Fibroblast of upper back skin (primary cell): ENCODE measurements at regions not wholly inside any gene's neighbourhood (a gene's known extent, or its start where the extent isn't known, plus 50 kb on each side); places are given as distances from the start of the nearest gene placed in this dataset.
"Not testable (repeated sequence)": the region's sequence is repeated elsewhere in the genome, so short reads cannot be mapped to it uniquely, and the experiment has no call there.

ENCODE experiments used
- DNase-seq: peaks from one replicate; pipeline ENCODE4 v3.0.0-alpha.2; 2013

DNA sequence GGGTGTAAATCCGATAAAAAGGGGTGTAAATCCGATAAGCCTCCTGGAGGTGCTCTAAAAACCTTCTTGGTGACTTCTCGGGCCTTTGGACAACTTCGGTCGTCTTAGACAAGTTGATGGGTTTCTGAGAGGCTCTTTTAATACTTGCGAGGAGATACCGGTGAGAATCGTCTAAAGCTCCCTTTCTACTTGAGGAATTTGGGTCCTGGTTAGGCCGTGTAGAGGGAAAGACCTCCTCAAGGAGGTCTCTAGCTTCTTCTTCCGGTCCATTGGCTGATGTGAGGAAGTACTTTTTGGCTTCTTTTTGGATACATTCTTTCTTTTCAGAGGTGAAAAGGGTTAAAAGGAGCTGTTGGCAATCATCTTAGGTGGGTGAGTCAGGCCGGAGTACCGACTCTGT, 128.5 kb downstream of the ART5 start:
- DNase-seq, result not testable (repeated sequence)

DNA sequence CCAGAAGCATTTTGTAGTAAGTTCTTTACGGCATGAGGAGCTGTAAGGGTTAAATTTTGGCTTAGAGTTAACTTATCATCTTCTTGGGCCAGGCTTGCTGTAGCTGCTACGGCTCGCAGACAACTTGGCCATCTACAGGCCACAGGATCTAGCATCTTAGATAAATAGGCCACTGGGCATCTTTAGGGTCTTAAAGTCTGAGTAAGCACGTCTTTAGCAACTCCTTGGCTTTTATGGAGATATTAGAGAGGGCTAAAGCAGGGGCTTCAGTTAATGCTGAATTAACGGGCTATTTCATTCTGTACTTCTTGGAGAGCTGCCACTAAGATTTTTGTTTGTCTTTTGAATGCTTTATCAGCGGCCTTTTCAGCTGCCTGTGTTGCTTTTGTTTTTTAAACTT, 129.0 kb downstream of the ART5 start:
- DNase-seq, result not testable (repeated sequence)

DNA sequence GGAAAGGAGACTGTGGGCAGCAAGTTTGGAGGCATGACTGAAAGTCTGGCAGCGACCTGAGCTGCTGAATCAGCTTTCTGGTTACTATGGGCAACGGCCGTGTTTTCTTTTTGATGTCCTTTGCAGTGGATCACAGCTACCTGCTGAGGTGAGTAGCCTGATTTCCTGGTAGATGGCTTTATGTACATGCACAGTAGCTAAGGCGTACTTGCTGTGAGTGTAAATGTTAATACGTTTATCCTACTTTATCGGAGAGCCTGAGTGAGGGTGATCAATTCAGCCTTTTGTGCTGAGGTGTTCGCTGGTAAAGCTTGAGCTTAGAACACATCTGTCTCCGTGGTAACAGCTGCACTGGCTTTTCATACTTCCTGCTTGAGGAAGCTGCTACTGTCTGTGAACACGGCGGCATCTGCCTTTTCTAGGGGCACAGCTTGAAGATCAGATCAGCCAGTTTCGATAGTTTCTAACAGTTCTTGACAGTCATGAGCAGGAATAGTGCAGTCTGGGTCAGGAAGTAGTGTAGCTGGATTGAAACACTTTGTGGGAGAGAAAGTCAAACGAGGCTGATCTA, 129.6 kb downstream of the ART5 start:
- not testable (repeated sequence) for DNase-seq

DNA sequence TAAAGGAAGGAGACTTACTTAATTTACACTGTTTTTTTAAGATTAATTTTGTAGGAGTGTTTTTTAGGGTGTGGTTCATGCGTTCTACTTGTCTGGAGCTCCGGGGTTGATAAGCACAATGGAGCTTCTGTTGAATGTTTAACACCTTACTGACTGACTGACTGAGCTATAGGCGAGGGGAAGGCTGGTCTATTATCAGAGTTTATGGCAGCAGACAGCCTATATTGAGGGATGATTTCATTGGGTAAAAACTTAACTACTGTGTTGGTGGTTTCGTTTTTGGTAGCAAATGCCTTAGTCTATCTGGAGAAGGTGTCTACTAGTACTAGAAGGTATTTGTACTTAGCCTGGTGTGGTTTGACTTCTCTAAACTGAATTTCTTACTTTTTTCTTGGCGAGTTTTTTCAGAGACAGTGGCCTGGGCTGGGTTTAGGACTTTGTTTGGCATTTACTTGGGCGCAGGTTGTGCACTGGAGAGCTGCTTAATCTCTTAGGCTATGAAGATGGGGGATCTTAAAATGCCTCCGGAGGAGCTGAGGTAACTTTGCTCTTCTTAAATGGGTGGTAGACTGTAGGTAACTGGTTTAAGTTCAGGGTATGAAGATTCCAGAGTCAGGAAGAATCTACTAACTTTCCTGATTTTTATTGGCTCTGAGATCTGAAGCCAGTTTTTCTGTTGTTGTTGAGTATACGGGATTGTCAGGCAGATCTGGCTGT, 130.2 kb downstream of the ART5 start:
- not testable (repeated sequence) for DNase-seq

DNA sequence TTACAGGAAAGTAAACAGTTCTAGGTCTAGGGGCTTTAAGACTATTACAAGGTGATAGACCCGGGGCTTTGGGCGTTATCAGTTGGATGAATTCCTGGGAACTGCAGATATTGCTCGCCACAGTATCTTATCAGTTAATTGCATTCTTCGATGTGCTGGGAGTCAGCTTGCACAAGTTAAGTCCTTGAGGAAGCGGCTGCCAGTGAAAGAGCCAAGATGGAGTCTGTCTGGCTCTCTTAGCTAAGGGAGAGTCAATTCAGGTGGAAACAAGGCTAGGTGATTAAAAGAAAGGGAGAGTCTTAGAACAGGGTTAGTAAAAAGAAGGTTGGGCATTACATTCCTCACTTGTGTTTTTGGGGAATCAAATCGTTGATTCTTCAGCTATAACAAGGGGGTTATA, 130.6 kb upstream of the ZNF195 start:
- DNase-seq, result not testable (repeated sequence)

DNA sequence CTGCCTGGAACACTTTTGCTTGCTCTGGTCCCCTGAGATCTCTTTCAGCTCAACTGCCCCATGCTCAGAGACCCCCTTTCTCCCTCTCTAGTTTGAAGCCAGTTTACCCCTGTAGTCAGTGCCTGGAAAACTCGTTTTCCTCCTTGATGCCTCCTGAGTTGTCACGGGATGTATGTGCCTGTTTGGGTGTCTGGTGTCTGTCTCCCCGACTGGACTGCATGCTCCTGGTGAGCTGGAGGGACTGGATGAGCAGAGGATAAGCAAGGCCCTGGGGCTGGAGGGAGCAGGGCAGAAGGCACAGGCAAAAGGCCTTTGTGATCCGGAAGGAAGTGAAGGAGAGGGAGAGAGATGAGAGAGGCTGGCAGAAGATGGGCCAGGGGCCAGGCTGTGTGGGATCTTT, 120.3 kb upstream of the ZNF195 start:
- DNase-seq, result not testable (repeated sequence)

DNA sequence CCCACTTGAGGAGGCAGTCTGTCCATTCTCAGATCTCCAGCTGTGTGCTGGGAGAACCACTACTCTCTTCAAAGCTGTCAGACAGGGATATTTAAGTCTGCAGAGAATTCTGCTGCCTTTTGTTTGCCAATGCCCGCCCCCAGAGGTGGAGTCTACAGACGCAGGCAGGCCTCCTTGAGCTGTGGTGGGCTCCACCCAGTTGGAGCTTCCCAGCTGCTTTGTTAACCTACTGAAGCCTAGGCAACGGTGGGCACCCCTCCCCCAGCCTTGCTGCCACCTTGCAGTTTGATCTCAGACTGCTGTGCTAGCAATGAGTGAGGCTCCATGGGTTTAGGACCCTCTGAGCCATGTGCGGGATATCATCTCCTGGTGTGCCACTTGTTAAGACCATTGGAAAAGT, 119.4 kb upstream of the ZNF195 start:
- DNase-seq, result not testable (repeated sequence)

DNA sequence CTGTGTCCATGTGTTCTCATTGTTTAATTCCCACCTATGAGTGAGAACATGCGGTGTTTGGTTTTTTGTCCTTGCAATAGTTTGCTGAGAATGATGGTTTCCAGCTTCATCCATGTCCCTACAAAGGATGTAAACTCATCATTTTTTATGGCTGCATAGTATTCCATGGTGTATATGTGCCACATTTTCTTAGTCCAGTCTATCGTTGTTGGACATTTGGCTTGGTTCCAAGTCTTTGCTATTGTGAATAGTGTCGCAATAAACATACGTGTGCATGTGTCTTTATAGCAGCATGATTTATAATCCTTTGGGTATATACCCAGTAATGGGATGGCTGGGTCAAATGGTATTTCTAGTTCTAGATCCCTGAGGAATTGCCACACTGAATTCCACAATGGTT, 114.2 kb upstream of the ZNF195 start:
- not testable (repeated sequence) for DNase-seq

DNA sequence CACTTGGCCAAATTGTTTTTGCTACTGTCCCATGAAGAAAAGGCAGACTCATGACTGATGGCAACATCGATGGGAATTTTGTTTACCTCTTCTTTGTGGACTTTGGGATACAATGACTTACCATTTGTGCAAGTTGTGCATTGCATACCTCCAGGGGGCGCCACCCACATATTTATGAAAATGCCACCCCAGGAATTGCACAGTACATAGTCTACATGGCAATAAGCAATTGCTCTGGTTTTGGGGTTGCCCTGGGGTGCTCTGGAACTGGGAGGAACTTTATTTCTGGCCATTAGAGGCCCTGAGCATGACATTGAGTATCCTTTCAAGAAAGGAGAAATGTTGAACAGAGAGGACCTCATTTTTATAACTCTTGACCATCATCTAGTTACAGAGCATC, 109.1 kb upstream of the ZNF195 start:
- DNase-seq, result not testable (repeated sequence)

DNA sequence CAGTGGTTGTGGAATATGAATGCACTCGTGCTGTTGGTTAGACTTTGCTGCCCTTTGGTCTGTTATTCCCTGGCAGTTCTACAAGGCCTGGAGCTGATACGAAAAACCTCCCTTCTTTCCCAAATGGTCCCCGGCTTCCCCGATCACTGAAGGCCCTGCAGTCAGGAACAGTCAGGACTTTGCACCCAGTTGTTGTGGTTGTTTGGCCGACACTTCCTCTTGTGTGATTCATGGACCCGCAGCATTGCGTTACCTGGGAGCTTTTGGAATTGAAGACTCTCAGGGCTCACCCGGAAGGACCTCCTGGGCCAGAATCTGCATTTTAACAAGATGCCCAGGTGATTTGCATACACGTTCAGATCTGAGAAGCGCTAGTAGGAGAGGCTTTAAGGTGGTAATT, 106.8 kb upstream of the ZNF195 start:
- DNase-seq, result not testable (repeated sequence)

DNA sequence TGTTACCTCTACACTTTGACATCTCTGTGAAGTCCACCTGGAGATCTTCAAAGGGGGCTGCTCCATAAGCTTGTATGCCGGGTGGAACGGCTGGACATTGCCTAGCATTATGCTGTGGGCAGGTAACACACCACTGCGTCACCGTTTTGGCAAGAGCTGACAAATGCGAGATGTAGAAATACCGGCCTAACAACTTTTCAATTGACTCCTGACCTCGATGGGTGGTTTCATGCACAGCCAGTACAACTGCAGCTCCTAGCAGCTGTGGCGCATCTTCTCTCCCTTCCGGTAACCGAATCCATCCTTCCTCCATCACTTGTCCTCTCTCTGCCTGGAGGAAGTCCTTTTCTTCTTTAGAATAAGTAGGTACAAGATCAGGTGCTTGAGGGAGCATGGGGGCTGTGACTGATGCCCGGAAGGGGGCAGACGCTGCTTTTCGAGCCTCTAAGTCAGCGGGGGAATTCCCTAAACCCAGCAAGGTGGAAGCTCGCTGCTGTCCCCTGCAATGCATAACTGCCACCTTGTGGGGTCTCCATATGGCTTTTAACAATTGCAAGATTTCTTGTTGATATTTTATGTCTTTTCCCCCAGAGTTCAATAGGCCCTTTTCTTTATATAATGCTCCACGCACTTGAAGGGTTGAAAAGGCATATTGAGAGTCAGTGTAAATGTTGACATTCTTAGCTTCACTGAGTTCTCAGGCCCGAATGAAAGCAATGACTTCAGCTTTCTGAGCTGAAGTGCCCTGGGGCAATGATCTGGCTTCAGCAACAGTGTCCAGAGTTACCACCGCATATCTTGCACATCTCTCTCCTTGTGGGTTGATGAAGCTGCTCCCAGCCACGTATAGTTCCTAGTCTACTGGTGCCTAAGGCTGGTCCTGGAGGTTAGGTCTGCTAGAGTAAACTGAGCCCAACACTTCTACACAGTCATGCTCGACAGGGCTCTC, 98.3 kb upstream of the ZNF195 start:
- DNase-seq, result not testable (repeated sequence)

DNA sequence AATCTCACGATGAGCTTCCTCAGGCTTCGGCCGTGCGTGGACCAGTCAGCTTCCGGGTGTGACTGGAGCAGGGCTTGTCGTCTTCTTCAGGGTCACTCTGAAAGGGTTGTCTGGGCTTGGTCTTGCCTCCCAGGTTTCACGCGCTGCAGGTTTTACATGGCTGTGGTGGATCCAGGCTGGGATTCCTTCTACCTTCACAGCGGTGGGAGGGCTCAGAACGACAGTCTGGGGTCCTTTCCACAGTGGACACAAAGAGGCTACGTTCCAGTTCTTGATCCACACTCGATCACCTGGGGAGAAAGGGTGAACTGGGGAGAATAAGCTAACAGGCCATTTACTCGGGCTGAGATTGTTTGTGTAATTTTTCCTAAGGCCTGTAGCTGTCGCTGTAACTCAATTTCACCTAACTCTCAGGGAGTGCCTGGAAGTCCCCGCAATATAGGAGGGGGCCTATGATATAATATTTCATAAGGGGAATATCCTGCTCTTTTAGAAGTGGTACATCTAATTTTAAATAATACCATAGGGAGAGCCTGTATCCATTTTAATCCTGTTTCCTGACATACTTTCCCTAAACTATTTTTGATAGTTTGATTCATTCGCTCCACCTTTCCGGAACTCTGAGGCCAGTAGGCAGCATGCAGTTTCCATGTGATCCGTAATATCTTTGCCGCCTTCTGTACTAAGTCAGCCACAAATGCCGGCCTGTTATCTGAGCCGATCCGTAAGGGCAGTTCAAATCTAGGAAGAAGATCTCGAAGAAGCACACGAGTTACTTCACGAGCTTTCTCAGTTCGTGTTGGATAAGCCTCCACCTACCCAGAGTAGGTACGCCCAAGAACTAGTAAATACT, 97.4 kb upstream of the ZNF195 start:
- not testable (repeated sequence) for DNase-seq

DNA sequence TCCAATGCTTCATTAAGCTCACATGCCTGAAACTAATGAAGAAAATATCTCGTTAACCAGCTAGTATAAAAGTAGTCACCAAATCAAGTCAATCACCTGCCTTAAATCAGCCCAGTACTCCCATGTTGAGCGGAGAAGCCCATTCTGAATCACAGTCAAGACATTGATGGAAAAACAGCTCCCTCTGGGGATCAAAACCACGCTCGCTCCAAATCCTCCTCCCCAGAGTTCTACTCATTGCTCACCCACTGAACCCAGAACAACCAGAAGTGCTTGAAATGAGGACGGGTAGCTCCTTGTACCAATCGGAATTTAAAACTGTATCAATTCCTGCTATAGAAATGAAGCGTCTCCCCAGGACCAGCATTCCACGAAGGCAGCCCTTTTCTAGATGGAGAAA, 90.0 kb upstream of the ZNF195 start:
- not testable (repeated sequence) for DNase-seq

DNA sequence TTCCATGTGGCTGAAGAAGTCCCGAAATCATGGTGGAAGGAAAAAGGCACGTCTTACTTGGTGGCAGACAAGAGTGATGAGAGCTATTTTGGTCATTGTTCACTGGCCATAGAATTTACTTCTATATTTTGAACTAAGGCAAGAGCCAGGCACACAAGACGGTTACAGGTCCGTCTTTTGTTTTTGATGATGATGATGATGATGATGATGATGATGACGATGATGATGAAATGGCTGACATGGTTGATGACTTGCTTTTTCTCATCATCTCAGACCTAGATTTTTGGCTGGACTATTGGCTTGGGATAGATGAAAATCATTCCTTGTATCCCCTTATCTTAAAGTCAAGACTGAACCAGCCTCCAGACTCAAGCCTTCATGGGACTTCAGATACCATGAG, 88.7 kb upstream of the ZNF195 start:
- DNase-seq, result not testable (repeated sequence)

DNA sequence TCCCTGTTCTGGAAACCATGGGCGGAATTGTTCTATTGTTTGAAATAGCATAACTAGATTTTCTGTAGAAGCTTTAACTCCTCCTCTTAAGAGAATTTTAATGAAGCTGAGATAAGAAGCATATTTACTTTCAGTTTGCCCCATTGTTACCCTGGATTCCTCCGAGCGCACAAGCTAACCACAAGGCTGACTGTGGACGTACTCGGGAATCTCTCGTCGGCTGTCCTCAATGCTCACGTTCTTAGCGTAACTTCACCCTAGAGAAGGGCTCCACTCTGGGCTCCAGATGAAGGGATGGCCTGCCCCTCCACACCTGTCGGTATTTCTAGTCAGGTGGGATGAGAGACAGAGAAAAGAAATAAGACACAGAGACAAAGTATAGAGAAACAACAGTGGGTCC, 76.7 kb upstream of the ZNF195 start:
- DNase-seq, result not testable (repeated sequence)

DNA sequence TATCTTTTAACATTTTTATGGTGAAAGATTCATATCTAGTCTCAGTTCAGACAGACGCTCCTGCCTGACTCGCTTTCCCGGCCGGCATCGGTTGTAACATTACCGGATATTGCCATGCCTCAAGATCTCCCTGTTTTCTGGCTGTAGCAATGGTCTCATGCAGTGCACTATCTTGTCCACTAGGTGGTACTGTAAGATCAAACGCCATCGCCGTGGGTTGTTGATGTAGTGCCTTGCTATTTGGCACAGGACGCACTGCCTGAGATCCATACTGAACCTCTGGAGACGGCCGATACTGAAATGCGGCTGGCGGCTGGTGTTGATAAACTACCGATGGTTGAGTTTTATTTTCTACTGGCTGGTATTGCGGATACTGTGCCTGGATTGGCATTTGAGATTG, 75.9 kb upstream of the ZNF195 start:
- peak; percentile 51 for DNase-seq

DNA sequence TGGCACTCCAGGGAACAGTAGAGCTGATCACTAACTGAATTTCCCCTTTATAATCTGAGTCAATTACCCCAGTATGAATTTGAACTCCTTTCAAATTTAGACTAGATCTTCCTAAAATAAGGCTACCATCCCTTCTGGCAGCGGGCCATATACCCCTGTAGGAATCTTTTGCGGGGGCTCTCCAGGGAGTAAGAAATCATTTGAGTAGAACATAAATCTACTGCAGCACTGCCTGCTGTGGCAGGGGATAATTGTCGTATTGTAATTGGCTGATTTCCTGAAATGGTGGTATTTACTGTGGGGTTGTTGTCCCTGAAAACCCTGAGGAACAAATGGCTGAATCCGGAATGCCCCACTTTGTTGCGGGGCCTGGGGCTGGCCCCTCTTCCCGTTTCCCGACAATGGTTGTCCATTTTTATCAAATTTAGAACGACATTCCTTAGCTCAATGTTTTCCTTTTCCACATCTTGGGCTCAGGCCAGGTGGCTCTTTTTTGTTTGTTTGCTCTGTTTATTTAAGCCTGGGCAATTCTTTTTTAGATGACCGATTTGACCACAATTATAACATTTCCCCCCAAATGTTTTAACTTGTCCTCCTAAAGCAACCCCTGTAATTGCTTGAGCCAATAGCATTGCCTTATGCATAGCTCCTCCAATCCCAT, 74.8 kb upstream of the ZNF195 start:
- DNase-seq, result not testable (repeated sequence)

DNA sequence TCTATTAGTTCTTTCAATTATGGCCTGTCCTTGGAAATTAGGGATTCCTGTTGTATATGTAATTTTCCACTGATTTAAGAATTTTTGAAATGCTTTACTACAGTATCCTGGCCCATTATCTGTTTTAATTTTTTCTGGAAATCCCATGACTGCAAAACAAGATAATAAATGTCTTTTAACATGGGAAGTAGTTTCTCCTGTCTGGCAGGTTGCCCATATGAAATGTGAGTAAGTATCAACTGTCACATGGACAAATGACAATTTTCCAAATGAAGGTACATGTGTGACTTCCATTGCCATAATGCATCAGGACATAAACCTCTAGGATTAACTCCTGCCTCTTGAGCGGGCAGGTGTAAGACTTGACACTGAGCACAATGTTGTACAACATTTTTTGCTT, 71.9 kb upstream of the ZNF195 start:
- DNase-seq, result not testable (repeated sequence)

DNA sequence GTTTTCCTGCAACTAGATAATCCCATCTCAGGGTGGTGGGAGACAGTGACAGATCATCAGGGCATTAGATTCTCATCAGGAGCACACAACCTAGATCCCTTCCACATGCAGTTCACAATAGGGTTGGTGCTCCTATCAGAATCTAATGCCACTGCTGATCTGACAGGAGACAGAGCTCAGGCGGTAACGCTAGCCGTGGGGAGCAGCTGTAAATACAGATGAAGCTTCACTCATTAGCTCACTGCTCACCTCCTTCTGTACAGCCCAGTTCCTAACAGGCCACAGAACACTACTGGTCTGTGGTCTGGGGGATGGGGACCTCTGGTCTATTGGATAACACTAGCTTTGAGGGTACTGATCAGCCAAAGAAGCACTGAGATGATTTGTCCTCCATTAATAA, 66.6 kb upstream of the ZNF195 start:
- not testable (repeated sequence) for DNase-seq

DNA sequence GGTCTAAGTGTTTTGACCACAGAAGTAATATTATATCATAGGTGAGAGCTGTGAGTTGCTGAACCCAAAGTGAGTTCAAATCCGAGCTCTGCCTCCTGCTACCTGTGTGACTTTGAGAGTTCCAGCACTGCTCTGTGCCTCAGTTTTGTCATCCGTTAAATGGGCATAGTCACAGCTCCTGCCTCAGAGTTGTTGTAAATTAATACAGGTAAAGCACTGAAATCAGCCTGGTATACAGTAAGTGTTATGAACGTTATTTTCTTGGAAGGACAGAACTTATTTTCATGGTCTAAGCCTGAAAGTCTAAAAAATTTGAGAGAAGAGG, 65.4 kb upstream of the ZNF195 start:
- not testable (repeated sequence) for DNase-seq

DNA sequence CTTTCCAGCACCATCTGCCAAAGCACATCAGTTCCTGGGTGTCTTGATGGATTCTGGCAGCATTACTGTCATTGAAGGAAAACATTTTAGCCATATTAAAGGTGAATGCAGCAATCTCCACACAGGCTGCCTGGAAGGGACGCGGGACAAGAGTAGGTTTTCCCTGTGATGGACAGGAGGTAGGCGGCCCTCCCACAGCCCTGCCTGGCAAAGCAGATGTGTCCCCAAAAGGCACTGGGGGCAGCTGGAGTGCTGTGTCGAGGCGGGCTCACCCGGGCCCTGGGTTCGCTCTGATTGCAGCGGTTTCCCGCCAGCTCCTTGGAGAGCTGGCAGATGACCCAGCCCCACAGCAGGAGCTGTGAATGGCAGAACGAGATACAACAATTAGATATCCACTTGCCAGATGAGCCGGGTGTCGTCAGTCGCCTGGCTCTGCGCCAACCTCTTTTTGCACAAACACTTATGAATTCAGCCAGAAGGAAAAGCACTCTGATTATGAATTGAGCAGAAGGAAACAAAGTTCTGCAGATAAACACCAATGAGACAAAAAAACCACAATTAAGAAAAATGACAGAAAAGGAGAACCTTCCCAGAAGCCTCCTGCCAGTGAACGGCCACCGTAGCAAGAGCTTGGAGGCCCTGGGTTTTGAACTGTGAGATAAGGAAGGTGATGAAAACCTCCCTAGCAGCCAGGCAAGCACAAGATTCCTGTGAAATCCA, 64.9 kb upstream of the ZNF195 start:
- DNase-seq, result not testable (repeated sequence)
